GM12878 (cell line): ENCODE measurements at regions not wholly inside any gene's neighbourhood (a gene's known extent, or its start where the extent isn't known, plus 50 kb on each side); places are given as distances from the start of the nearest gene placed in this dataset.

ENCODE experiments used
- ATAC-seq: fragments of 200-7000 bp; cut with Tn5 transposase; 3 replicates; pipeline ENCODE4 v1.9.1; 2020; ENCODE audit warnings: mild to moderate bottlenecking, moderate library complexity
- BruUV-seq: library from RNA; stranded (reverse); fragments of 400-500 nt; replicated peaks from 2 replicates; lab custom pipeline; 2021; lab: Mats Ljungman, UMichigan
- CTCF ChIA-PET: fragments of 300-600 bp; sonication (Branson Sonifier 250); formaldehyde crosslinking; extraction: SDS; loops from one replicate; lab custom pipeline; 2021; ENCODE audit warnings: inconsistent platforms; lab: Yijun Ruan, JAX
- POLR2A ChIA-PET: fragments of 350-600 bp; formaldehyde crosslinking; extraction: SDS; loops from one replicate; lab custom pipeline; 2021; ENCODE audit warnings: inconsistent platforms; lab: Charles Lee
- RAD21 ChIA-PET: fragments of 300-600 bp; sonication (Branson Sonifier 250); formaldehyde crosslinking; loops from one replicate; lab custom pipeline; 2023; ENCODE audit warnings: antibody characterized with exemption; ENCODE audit not compliant: unreplicated experiment; lab: Charles Lee
- SMC1A ChIA-PET: fragments of 300-600 bp; sonication (Branson Sonifier 250); formaldehyde crosslinking; loops from one replicate; lab custom pipeline; 2023; ENCODE audit not compliant: unreplicated experiment, uncharacterized antibody; lab: Charles Lee
- DNase-seq: peaks from one replicate; pipeline ENCODE4 v3.0.0-alpha.2; 2011; ENCODE audit warnings: low read depth, low spot score
- FAIRE-seq: peaks from 3 replicates; lab custom pipeline; 2011; peaks lifted over from hg19 to GRCh38; lab: Jason Lieb, UNC
- H2AFZ ChIP-seq: 2 replicates; pipeline ENCODE4 v1.6.0; 2011; ENCODE audit warnings: low read depth, low read length, control low read depth; ENCODE audit not compliant: control insufficient read depth
- H3K27ac ChIP-seq: 2 replicates; pipeline ENCODE4 v1.5.1; 2011; ENCODE audit warnings: control low read depth; ENCODE audit not compliant: control insufficient read depth, insufficient read depth
- H3K27me3 ChIP-seq, 2 experiments: replicated peaks in 1 of 2; 2 replicates each; pipeline versions ENCODE4 v1.6.0 to v1.6.1; 2011; ENCODE audit warnings: low read length in 1 of 2; ENCODE audit not compliant: control insufficient read depth in 2 of 2, insufficient read depth in 2 of 2
- H3K36me3 ChIP-seq, 2 experiments: 2 replicates each; pipeline ENCODE4 v1.5.1; 2011; ENCODE audit warnings: low read length in 1 of 2; ENCODE audit not compliant: control insufficient read depth in 2 of 2, insufficient read depth in 2 of 2
- H3K4me1 ChIP-seq: 2 replicates; pipeline ENCODE4 v1.6.1; 2011; ENCODE audit warnings: mild to moderate bottlenecking, low read length, moderate library complexity, mixed read lengths; ENCODE audit not compliant: control insufficient read depth, insufficient read depth
- H3K4me2 ChIP-seq: 2 replicates; pipeline ENCODE4 v1.6.0; 2011; ENCODE audit warnings: control low read depth; ENCODE audit not compliant: control insufficient read depth, insufficient read depth
- H3K4me3 ChIP-seq: fragments of 200-600 bp; sonication (generic); 2 replicates; pipeline ENCODE4 v1.5.1; 2016
- H3K79me2 ChIP-seq: 2 replicates; pipeline ENCODE4 v1.6.0; 2011; ENCODE audit warnings: low read length; ENCODE audit not compliant: control insufficient read depth, insufficient read depth
- H3K9ac ChIP-seq: 2 replicates; pipeline ENCODE4 v1.8.0; 2011; ENCODE audit warnings: low read length, control low read depth, mixed read lengths; ENCODE audit not compliant: control insufficient read depth, insufficient read depth
- H3K9me3 ChIP-seq: replicated peaks from 3 replicates; pipeline ENCODE4 v1.5.1; 2011; ENCODE audit warnings: mild to moderate bottlenecking, low read length; ENCODE audit not compliant: control insufficient read depth, insufficient read depth
- H4K20me1 ChIP-seq: 2 replicates; pipeline ENCODE4 v1.6.0; 2011; ENCODE audit not compliant: control insufficient read depth, insufficient read depth
- ATF3 ChIP-seq: IDR thresholded peaks from 2 replicates; pipeline ENCODE4 v1.6.1; 2011; ENCODE audit warnings: low read depth, mild to moderate bottlenecking, low read length, moderate library complexity, borderline replicate concordance; ENCODE audit errors: extremely low read depth
- EED ChIP-seq: sonication (generic); IDR thresholded peaks from 2 replicates; pipeline ENCODE4 v1.6.1; 2016; ENCODE audit warnings: antibody characterized with exemption, low read depth
- TARDBP ChIP-seq: IDR thresholded peaks from 2 replicates; pipeline ENCODE4 v1.6.1; 2016; ENCODE audit warnings: borderline replicate concordance
- WGBS: methylation state at CpG from one replicate; pipeline ENCODE4 v1.1.6; 2016; ENCODE audit warnings: low lambda C conversion rate; ENCODE audit not compliant: insufficient replicate concordance, insufficient coverage; ENCODE audit errors: missing lambda C conversion rate; 5-methylcytosine and 5-hydroxymethylcytosine counted together
- in situ Hi-C: fragments of 300-500 bp; cut with MboI; formaldehyde crosslinking; loops from 9 replicates; pipeline ENCODE4 v1.14.3; 2018; ENCODE audit warnings: mixed read lengths
- intact Hi-C: fragments of 100-400 bp; cut with micrococcal nuclease; formaldehyde crosslinking; loops from one replicate; pipeline ENCODE4 v1.14.2; 2022; ENCODE audit not compliant: unreplicated experiment

- TF ChIP-seq ATF3 = no peak
Observed at GRCh38 chr2:171244970-171245782, 84.5 kb upstream of the TLK1 start (continued).

- no peak overlapping the region for H3K4me2 ChIP-seq
- peaks cover 20% of the 10 kb centered on the region for H3K4me1 ChIP-seq
- ChIA-PET SMC1A (interaction anchor here (0.7 to 2.9 kb wide), 13 partner anchors 9 to 271 kb away, joined by 3 to 15 read pairs (median 3); no protein-coding TSS in a partner anchor), CTCF (interaction anchor here (0.7 to 1.3 kb wide), 5 partner anchors 10 to 32 kb away, joined by 3 to 4 read pairs (median 3); no protein-coding TSS in a partner anchor), RAD21 (interaction anchor here (1.2 kb wide), 1 partner anchor 90 kb away, joined by 3 read pairs; no protein-coding TSS in a partner anchor), POLR2A (interaction anchor here (0.6 to 1.2 kb wide), 4 partner anchors 13 to 74 kb away, joined by 3 to 4 read pairs (median 4); no protein-coding TSS in a partner anchor)
- H3K9me3 ChIP-seq = peaks cover 10% of the 10 kb centered on the region; the same call in 2 of the 3 replicates
- H3K4me3 ChIP-seq = no peak overlapping the region
- in situ Hi-C loops (no loop called here), intact Hi-C loops (no loop called here)
- no peaks in the 10 kb centered on the region for H3K79me2 ChIP-seq
- TF ChIP-seq EED (0 out of 2 replicates have a peak, but pooled peaks have one; percentile 24), TARDBP (no peak)
- DNase-seq = no peak
- no peak overlapping the region for H2AFZ ChIP-seq
- ATAC-seq = no peak
- H3K27me3 ChIP-seq = no peaks in the 10 kb centered on the region
- no TSS peak for BruUV-seq
- no peaks in the 10 kb centered on the region for H3K36me3 ChIP-seq
- WGBS = 35% methylated on average over 1 of the region's 1 CpG
- H3K27ac ChIP-seq = no peak overlapping the region
- H4K20me1 ChIP-seq = no peaks in the 10 kb centered on the region
- FAIRE-seq = no peak
- no peak overlapping the region for H3K9ac ChIP-seq
Observed at GRCh38 chr2:171244466-171244969, 83.8 kb upstream of the TLK1 start.
